HCT116 (cell line): ENCODE measurements at regions not wholly inside any gene's neighbourhood (a gene's known extent, or its start where the extent isn't known, plus 50 kb on each side); places are given as distances from the start of the nearest gene placed in this dataset.

ENCODE experiments used
- CEBPB ChIP-seq: IDR thresholded peaks from 2 replicates; pipeline ENCODE4 v1.6.1; 2012; ENCODE audit warnings: low read depth
- CTCF ChIP-seq, 3 experiments: fragments of 200-600 bp in 1 of 3; sonication (generic) in 1 of 3; IDR thresholded peaks in 2 of 3; conservative IDR thresholded peaks in 1 of 3; 2 replicates each; pipeline ENCODE4 v1.5.1; 2012 to 2017; ENCODE audit warnings: low read depth in 2 of 3, low read length in 2 of 3, antibody characterized with exemption in 1 of 3, borderline replicate concordance in 1 of 3, control low read depth in 1 of 3, mild to moderate bottlenecking in 1 of 3, mixed read lengths in 1 of 3, mixed run types in 1 of 3, moderate library complexity in 1 of 3; ENCODE audit not compliant: insufficient read depth in 1 of 3
- POLR2A ChIP-seq: IDR thresholded peaks from 2 replicates; pipeline ENCODE4 v1.7.0; 2011; ENCODE audit warnings: borderline replicate concordance; ENCODE audit not compliant: insufficient read depth, insufficient read length; ENCODE audit errors: extremely low read depth
- REST ChIP-seq: IDR thresholded peaks from 2 replicates; pipeline ENCODE4 v1.6.1; 2012; ENCODE audit warnings: low read depth
- ZNF274 ChIP-seq: fragments of 200-500 bp; sonication (Bioruptor generic); IDR thresholded peaks from 2 replicates; pipeline ENCODE4 v1.6.1; 2014; ENCODE audit warnings: mild to moderate bottlenecking, low read depth, low read length, inconsistent platforms

- no peak for TF ChIP-seq CTCF (IDR thresholded peaks at IDR 0.05 in 2 of 3, conservative IDR thresholded peaks at IDR 0.05 in 1 of 3; ENCODE audit: borderline replicate concordance in 1 of 3, insufficient read depth in 1 of 3, low read depth in 2 of 3, low read length in 2 of 3)
- TF ChIP-seq REST: no peak
- TF ChIP-seq CEBPB: no peak
- no peak for TF ChIP-seq POLR2A
- no peak for TF ChIP-seq ZNF274
Measured at GRCh38 chr2:143994961-143995360, 525.0 kb downstream of the ZEB2 start.
